Ovary (tissue), 3 donors: ENCODE measurements at regions not wholly inside any gene's neighbourhood (a gene's known extent, or its start where the extent isn't known, plus 50 kb on each side); places are given as distances from the start of the nearest gene placed in this dataset.

Source experiments
- POLR2A ChIP-seq: fragments of 450-650 bp; IDR thresholded peaks from one replicate; pipeline ENCODE4 v1.6.1; 2017; ENCODE audit warnings: antibody characterized with exemption, mild to moderate bottlenecking, moderate library complexity
- TF ChIP-seq, protein P1 (sequence below), 3 donors: fragments of 450-650 bp in 2 of 3; fragments of 200-600 bp in 1 of 3; IDR thresholded peaks; one replicate each; pipeline versions ENCODE4 v1.5.1 to v1.8.0; 2016 to 2022; ENCODE audit warnings: antibody characterized with exemption in 3 of 3, mild to moderate bottlenecking in 1 of 3
- donor health status: DM: no; HTN: no; CAD: no.

DNA sequence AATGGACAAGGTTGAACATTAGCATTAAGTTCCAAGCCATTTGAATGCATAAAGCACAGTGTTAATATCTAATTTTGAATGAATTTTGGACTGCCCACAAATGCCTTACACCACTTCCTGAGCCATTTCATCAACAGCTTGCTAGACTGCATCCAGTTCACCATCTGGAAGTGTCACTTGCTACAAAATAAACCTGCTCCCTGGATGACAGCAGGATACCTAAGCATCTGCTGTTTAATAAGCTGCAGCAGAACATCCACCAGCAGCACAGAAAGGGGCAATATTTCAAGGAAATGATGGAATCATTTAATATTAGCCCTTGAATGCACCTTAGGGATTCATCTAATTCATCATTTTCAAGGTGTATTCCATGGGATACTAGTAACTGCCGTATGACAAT, 76.6 kb upstream of the PCDH9 start:
- TF ChIP-seq, protein P1, sequence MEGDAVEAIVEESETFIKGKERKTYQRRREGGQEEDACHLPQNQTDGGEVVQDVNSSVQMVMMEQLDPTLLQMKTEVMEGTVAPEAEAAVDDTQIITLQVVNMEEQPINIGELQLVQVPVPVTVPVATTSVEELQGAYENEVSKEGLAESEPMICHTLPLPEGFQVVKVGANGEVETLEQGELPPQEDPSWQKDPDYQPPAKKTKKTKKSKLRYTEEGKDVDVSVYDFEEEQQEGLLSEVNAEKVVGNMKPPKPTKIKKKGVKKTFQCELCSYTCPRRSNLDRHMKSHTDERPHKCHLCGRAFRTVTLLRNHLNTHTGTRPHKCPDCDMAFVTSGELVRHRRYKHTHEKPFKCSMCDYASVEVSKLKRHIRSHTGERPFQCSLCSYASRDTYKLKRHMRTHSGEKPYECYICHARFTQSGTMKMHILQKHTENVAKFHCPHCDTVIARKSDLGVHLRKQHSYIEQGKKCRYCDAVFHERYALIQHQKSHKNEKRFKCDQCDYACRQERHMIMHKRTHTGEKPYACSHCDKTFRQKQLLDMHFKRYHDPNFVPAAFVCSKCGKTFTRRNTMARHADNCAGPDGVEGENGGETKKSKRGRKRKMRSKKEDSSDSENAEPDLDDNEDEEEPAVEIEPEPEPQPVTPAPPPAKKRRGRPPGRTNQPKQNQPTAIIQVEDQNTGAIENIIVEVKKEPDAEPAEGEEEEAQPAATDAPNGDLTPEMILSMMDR (IDR thresholded peaks at IDR 0.05), result no peak
- no peak for TF ChIP-seq POLR2A
